Glutamatergic neuron (in vitro differentiated cells): ENCODE measurements at regions not wholly inside any gene's neighbourhood (a gene's known extent, or its start where the extent isn't known, plus 50 kb on each side); places are given as distances from the start of the nearest gene placed in this dataset.

Experiments
- DNase-seq: peaks from one replicate; pipeline ENCODE4 v3.0.0; 2022
- H3K27ac Mint-ChIP-seq: one replicate; pipeline ENCODE4 v1.8.0; 2020; ENCODE audit warnings: mild to moderate bottlenecking, mixed read lengths, inconsistent platforms; ENCODE audit not compliant: unreplicated experiment
- H3K27me3 Mint-ChIP-seq: one replicate; pipeline ENCODE4 v1.8.0; 2020; ENCODE audit warnings: mild to moderate bottlenecking, moderate library complexity, mixed read lengths, inconsistent platforms; ENCODE audit not compliant: unreplicated experiment
- H3K36me3 Mint-ChIP-seq: one replicate; pipeline ENCODE4 v1.8.0; 2020; ENCODE audit warnings: mild to moderate bottlenecking, mixed read lengths, inconsistent platforms; ENCODE audit not compliant: unreplicated experiment
- H3K4me1 Mint-ChIP-seq: one replicate; pipeline ENCODE4 v1.8.0; 2020; ENCODE audit warnings: mild to moderate bottlenecking, low read depth, mixed read lengths, inconsistent platforms; ENCODE audit not compliant: unreplicated experiment
- H3K4me3 Mint-ChIP-seq: one replicate; pipeline ENCODE4 v1.8.0; 2020; ENCODE audit warnings: mild to moderate bottlenecking, mixed read lengths, inconsistent platforms; ENCODE audit not compliant: unreplicated experiment
- H3K9me3 Mint-ChIP-seq: one replicate; pipeline ENCODE4 v1.8.0; 2020; ENCODE audit warnings: mild to moderate bottlenecking, moderate library complexity, mixed read lengths, inconsistent platforms; ENCODE audit not compliant: unreplicated experiment
- TF ChIP-seq, protein P1 (sequence below): fragments of 200-600 bp; sonication (generic); IDR thresholded peaks from one replicate; pipeline ENCODE4 v1.5.0; 2021; ENCODE audit not compliant: partially characterized antibody, unreplicated experiment

DNA sequence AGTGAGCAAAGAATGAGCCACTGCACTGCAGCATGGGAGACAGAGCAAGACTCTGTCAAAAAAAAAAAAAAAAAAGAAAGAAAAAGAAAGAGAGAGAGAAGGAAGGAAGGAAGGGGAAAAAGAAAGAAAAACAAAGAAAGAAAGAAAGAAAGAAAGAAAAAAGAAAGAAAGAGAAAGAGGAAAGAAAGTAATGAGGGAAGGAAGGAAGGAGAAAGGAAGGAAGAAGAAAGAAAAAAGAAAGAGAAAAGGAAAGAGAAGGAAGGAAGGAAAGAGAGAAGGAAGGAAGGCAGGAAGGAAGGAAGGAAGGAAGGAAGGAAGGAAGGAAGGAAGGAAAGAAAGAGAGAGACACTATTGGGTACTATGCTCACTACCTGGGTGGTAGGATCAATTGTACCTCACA is 122.2 kb upstream of the ERCC4 start:
- peaks cover 2% of the 10 kb centered on the region for H3K27me3 Mint-ChIP-seq
- no peaks in the 10 kb centered on the region for H3K36me3 Mint-ChIP-seq
- no peak for DNase-seq
- no peak overlapping the region for H3K4me3 Mint-ChIP-seq
- peaks cover 9% of the 10 kb centered on the region for H3K4me1 Mint-ChIP-seq
- H3K27ac Mint-ChIP-seq: no peak overlapping the region
- TF ChIP-seq, protein P1, sequence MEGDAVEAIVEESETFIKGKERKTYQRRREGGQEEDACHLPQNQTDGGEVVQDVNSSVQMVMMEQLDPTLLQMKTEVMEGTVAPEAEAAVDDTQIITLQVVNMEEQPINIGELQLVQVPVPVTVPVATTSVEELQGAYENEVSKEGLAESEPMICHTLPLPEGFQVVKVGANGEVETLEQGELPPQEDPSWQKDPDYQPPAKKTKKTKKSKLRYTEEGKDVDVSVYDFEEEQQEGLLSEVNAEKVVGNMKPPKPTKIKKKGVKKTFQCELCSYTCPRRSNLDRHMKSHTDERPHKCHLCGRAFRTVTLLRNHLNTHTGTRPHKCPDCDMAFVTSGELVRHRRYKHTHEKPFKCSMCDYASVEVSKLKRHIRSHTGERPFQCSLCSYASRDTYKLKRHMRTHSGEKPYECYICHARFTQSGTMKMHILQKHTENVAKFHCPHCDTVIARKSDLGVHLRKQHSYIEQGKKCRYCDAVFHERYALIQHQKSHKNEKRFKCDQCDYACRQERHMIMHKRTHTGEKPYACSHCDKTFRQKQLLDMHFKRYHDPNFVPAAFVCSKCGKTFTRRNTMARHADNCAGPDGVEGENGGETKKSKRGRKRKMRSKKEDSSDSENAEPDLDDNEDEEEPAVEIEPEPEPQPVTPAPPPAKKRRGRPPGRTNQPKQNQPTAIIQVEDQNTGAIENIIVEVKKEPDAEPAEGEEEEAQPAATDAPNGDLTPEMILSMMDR: no peak
- H3K9me3 Mint-ChIP-seq: peaks cover 5% of the 10 kb centered on the region

DNA sequence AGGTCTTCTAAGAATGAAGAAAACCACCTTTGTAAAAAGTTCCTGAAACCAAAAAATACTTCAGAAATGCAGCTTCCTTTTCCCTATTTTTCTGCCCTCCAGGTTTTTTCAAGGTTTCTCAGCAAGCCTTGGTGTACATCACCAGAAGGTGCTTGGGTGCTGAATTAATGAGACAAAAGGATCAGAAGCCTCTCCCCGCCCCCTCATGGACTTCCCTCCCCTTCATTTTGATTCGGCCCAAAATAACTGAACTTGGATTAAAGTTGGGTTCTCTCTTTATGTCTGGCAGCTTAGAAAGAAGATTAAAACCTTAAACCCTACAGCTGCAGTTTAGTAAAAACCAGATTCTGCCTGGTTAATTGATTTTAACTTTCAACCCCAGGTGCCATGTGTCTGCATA is 121.7 kb upstream of the ERCC4 start:
- Mint-ChIP-seq H3K4me3 (no peak overlapping the region), H3K9me3 (peaks cover 5% of the 10 kb centered on the region), H3K36me3 (no peaks in the 10 kb centered on the region), H3K4me1 (peaks cover 9% of the 10 kb centered on the region), H3K27ac (no peak overlapping the region), H3K27me3 (peaks cover 2% of the 10 kb centered on the region)
- TF ChIP-seq, protein P1: no peak
- no peak for DNase-seq

DNA sequence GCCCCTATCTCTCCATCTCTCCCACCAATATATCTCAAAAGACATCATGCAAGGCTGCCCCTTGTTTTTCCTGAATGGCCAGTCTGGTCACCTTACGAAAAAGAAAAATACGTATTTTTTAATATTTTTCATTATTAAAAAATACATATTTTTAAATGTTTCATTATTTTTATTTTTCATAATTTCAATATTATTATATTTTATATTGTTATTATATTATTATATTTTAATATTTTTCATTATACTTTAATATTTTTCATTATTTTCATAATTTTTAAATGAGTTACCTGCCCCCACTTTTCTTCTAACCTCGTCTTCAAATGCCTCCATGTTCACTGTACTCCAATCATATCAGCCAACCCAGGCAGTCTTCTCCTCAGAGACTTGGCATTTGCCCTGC is 116.0 kb upstream of the ERCC4 start:
- no peak overlapping the region for H3K27ac Mint-ChIP-seq
- TF ChIP-seq, protein P1: no peak
- no peaks in the 10 kb centered on the region for H3K36me3 Mint-ChIP-seq
- DNase-seq: no peak
- no peaks in the 10 kb centered on the region for H3K4me1 Mint-ChIP-seq
- peaks cover 2% of the 10 kb centered on the region for H3K27me3 Mint-ChIP-seq
- no peak overlapping the region for H3K4me3 Mint-ChIP-seq
- no peaks in the 10 kb centered on the region for H3K9me3 Mint-ChIP-seq

DNA sequence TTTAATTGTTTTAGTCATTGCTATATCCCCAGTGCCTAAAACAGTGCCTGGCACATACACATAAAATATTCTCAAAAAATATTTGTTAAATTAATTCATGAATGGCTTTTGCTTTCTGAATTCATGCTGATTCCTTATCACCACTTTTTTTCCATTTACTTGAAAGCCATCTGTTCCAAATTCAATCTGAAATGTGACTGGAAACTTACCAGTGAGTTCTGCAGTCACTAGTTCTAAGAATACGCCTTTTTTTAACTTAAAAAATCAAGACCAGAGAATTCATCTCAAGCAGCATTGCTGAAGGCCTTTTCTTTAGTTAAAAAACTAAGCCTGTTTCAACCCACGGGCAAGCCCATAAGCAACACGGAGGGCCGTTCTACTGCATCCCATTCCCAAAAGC is 114.0 kb upstream of the ERCC4 start:
- H3K4me1 Mint-ChIP-seq: no peaks in the 10 kb centered on the region
- H3K27me3 Mint-ChIP-seq: peaks cover under 1% of the 10 kb centered on the region
- DNase-seq: no peak
- H3K9me3 Mint-ChIP-seq: no peaks in the 10 kb centered on the region
- no peaks in the 10 kb centered on the region for H3K36me3 Mint-ChIP-seq
- no peak overlapping the region for H3K27ac Mint-ChIP-seq
- TF ChIP-seq, protein P1: no peak
- H3K4me3 Mint-ChIP-seq: no peak overlapping the region

DNA sequence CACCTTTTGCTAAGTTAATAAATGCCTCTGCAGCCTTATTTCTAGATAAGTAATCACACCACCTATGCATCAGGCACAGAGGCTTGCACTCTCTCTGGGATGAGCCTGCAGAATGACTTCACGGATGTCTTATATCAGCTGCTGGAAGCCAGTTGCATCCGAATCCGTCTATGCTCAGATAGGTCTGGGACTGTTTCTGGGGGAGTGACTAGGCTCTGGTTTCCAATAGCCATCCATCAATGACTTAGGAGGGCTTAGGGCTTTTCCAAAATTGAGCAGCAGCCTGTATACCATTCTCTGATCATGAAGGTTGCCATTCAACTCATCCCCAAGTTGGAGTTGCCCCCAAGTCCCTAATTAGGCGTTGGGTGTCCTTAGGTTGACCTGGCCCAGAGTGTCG is 113.3 kb upstream of the ERCC4 start:
- H3K27ac Mint-ChIP-seq: no peak overlapping the region
- no peaks in the 10 kb centered on the region for H3K9me3 Mint-ChIP-seq

More for the DNA sequence above, 113.3 kb upstream of the ERCC4 start:
- TF ChIP-seq, protein P1: no peak
- H3K27me3 Mint-ChIP-seq: no peaks in the 10 kb centered on the region
- H3K4me3 Mint-ChIP-seq: no peak overlapping the region
- H3K36me3 Mint-ChIP-seq: no peaks in the 10 kb centered on the region
- no peaks in the 10 kb centered on the region for H3K4me1 Mint-ChIP-seq
- DNase-seq: no peak
